ENCODE measurements at regions not wholly inside any gene's neighbourhood (a gene's known extent, or its start where the extent isn't known, plus 50 kb on each side); places are given as distances from the start of the nearest gene placed in this dataset.
"Not testable (repeated sequence)": the region's sequence is repeated elsewhere in the genome, so short reads cannot be mapped to it uniquely, and the experiment has no call there.

GRCh38 chr3:124617177-124617576, 113.1 kb upstream of the UMPS start:
- DNase-seq: no peak

DNA sequence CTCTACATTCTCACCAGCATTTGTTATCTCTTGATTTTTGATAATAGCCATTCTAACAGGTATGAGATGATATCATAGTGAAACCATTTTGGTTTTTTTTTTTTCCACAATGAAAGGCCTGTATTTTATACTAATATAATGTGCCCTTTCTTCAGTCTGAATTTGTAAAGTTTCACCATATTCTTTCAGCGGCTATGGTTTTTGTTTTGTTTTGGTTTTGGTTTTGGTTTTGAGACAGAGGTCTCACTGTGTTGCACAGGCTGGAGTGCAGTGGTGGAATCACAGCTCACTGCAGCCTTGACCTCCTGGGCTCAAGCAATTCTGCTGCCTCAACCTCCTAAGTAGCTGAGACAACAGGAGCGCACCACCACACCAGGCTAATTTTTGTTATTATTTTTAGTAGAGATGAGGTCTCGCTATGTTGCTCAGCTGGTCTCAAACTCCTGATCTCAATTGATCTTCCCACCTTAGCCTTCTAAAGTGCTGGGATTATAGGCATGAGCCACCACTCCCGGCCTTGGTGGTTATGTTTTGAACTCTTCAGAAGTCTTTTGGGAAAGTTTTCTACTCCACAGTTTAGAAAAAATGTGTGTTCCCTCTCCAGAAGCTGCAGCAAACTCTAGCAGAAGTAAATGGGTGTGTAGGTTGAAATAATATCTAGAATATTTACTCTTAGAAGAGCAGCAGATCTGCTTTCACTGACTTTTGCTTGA, 110.2 kb upstream of the UMPS start:
- DNase-seq: no peak

DNA sequence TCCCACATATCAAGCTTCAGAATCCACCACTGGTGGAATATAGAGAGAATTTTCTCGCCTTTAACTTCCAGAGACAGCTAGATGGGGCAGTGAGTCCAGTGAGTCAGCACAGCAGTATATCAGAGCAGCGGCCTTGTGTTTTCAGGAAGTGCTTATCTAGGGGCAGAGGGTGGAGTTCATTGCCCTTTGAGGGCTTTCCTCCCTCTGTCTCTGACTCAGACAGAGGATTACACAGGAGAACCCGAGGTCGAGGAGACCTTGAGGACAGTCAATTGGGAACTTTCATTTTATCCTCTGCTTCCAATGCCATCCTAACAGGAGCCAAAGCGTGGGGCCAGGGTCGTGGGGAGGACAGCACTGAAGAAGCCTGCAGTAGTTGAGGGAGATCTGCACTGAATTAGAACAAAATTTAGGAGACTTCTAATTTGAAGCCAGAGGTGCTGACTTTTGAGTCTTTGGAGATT, 109.6 kb upstream of the UMPS start:
- DNase-seq: no peak

DNA sequence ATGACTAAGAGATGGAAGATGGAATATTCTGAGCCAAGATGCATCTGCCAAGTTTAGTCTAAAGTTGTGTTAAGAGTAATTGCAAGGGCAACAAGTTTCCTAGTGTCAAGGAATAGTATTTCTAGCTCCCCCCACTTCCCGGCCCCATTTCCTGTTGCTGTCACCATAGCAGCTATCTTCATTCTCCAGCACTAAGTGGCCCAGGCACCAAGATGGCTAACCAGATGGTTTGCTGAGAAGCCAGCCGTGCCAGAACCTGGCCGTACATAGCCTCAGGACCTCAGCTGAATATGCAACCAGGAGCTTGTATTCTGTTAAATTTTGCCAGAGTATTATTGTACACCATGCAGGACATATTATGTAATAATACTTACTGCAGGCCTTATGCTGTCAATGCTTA, 108.8 kb upstream of the UMPS start:
- no peak for DNase-seq

GRCh38 chr3:124625074-124625473, 105.2 kb upstream of the UMPS start:
- no peak for DNase-seq

DNA sequence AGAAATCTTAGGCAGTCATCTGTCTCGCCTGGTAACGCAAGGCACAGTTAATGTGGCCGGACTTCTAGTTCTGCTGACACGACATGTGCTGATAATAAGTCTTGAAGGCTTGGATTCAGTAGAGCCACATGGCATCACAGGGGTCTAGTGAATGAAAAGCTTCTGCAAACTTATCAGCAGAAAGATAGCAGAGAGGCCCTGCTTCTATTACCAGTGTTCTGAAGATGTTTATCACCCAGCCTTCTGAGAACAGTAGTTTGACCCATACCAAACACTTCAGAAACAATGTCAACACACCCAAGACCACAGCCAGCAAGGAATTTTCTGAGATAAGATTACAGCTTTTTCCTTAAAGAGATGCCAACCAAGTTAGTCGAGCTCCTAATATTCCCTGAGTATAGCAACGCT, 102.7 kb upstream of the UMPS start:
- no peak for DNase-seq

- no peak for DNase-seq
These were observed 101.4 kb upstream of the UMPS start for GRCh38 chr3:124628863-124629262.

DNA sequence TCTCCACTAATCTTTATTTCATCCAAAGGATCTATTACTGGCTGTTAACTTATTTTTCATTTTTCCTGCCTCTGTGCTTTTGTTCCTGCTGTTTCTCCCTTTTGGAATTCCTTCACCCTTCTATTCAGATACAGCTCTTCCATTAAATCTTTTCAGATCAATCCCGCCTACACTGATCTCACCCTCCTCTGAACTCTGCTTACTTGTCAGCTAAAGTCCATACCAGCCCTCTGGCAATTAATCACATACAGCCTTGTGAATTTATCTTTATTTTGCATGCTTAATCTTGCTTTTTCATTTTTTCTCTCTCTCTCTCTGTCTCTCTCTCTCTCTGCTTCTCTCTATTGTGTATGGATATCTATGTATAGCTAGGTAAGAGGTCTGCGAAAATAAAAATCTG, 100.8 kb upstream of the UMPS start:
- no peak for DNase-seq

DNA sequence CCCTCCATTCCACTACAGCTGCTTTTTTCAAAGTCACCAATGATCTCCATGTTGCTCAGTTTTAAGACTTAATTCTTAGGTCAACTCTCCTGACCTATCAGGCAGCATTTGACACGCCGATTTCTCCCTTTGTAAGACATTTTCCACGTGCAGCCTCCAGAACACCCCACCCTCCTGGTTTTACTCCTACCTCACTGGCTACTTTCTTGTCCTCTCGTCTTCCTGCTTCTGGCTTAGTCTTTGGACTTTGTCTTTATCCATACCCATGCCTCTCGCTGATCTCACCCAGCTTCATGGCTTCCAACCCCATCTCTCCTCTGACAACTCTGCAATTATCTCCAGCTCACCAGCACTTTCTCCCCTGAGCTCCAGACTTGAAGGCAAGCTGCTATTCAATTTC, 99.3 kb upstream of the UMPS start:
- no peak for DNase-seq

- DNase-seq: no peak
These were observed 98.5 kb upstream of the UMPS start for GRCh38 chr3:124631727-124632126.

DNA sequence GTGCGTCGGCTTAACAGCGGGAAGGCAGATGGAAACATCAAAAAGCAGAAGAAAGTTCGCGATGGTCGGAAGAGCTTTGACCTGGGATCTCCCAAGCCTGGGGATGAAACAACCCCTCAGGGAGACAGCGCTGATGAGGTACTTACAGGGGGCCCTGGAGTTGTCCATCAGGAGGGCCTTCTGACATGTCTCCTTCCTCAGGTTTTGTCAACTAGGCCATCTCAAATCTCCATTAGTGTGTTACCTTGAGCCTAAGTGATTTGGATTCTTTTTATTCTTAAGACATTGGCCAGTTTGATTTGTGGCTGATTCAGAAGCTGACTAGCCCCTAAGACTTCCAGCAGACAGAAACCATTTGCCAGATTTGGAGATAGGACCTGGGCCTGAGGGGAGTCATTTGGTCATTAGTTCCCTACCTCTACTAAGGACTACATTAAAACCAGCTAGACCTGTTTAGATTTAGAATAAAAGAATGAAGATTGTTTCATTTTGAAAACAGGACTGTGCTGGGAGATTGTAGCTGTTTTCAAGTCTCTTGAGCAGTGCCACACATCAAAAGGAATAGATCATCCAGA, 97.6 kb upstream of the UMPS start:
- no peak for DNase-seq

- no peak for DNase-seq
These were observed 96.7 kb upstream of the UMPS start for GRCh38 chr3:124633524-124633923.

DNA sequence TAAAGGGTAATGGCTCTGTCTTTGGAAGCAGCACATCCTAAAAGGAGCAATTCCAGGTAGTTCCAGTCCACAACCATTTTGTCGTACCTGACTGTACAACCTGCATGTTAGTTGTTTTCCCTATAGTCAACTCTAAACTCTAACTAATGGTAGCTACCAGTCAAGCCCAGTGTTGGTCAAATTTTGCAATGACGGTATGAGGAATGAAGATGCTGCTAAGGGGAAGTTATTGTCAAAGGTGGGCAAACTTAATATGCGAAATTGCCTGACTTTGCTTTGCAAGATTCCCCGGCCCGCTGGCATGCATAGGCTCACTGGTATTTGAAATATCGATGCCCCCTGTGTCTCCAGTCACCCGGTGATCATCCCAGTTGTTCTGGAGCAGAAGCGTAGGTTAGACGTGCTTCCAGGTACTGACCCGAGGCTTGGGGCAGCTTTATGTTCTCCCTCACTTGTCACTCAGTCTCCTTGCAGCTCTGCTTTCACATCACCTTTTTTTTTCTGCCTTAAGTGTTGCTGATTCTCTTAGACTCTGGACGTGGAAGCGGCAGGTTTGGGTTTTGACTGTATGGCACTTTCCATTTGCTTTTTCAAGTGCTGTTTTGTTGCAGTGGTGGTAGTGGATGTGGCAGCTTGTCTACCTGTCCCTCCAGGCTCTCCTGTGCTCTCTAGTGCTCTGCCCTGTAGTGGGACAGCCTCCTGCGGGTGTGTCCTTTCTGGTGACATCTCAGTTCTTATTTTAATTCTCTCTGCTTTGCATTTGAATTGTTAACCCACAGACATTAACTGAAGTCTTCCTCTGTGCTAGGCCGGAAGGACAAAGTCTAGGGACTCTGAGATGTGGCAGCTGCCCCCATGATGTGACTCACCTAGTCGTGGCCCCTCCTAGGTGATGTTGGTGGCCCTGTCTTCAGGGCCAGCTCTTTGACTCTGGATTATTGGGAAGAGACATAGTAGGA, 95.8 kb upstream of the UMPS start:
- no peak for DNase-seq

GRCh38 chr3:124635169-124635539, 95.1 kb upstream of the UMPS start:
- DNase-seq: no peak

DNA sequence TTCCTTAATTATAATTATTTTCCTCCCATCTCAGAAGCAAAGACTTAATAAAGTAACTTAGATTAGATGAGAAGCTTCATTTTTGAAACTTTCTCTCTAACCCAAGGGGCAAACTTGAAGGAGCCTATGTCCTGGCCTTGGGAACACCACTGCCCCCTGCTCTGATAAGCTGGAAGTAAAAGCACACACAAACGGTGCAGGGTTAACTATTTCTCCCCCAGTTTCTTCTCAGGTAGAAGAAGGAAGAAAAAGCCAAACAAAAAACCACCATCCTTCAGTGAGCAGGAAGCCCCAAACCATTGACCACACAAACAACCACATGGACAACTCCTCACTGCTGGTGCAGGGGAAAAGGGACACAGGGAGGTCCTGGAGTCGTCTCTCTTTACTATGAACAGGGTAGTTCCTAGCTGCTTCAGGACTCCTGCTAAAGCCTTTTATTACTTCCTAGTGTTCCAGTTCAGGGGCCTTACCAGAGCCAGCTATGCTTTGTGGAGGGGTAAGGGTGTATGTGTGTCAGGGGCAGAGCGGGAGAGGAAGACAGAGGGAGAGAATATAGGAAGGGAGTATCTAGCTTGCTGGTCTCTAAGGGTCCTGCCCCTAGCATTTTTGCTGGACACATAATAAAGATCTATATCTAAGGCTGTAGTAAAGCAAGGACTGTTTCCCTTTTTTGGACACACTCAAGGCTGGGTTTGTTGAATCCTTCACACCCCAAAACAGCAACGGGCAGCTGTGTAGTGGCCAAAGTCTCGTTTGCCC, 94.0 kb upstream of the UMPS start:
- DNase-seq: no peak

GRCh38 chr3:124636863-124637296, 93.4 kb upstream of the UMPS start:
- no peak for DNase-seq

GRCh38 chr3:124639406-124640237, 90.6 kb upstream of the UMPS start:
- DNase-seq: no peak

GRCh38 chr3:124640635-124641306, 89.5 kb upstream of the UMPS start:
- DNase-seq: no peak

GRCh38 chr3:124643453-124643852, 86.8 kb upstream of the UMPS start:
- DNase-seq: no peak

- not testable (repeated sequence) for DNase-seq
These were observed 84.1 kb upstream of the UMPS start for GRCh38 chr3:124646186-124646585.

DNA sequence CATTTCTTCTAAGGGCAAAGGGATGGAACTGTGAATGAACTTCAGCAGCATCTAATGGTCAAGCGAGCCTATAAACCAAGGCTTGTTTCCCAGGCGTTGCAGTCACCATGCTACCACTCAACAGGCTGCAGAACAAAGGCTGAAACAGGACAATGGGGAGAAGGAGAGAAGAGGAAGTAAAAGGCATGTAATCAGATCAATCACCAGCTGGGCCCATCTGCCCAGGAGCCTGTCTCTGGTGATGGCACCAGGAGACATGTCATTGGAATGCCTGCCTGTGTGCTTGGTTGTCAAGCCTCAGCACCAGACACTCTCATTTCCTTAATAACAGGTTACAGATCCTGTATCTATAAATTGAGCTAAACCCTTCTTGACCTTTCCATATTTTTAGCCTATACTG, 81.7 kb upstream of the UMPS start:
- DNase-seq: no peak
